Tibial nerve (tissue), 4 donors: ENCODE measurements at regions not wholly inside any gene's neighbourhood (a gene's known extent, or its start where the extent isn't known, plus 50 kb on each side); places are given as distances from the start of the nearest gene placed in this dataset.

Experiments used
- CTCF ChIP-seq, 5 experiments: fragments of 200-600 bp in 3 of 5; fragments of 450-650 bp in 2 of 5; sonication (generic) in 3 of 5; IDR thresholded peaks; one replicate each; pipeline ENCODE4 v1.5.1; 2016 to 2019; ENCODE audit warnings: antibody characterized with exemption in 5 of 5, mild to moderate bottlenecking in 3 of 5, moderate library complexity in 2 of 5
- EP300 ChIP-seq, 2 donors: sonication (generic); formaldehyde crosslinking; IDR thresholded peaks; one replicate each; pipeline ENCODE4 v1.6.1; 2017; ENCODE audit warnings: antibody characterized with exemption in 2 of 2, mild to moderate bottlenecking in 1 of 2
- POLR2A ChIP-seq, 2 donors: fragments of 450-650 bp; IDR thresholded peaks; one replicate each; pipeline ENCODE4 v1.6.1; 2017; ENCODE audit warnings: antibody characterized with exemption in 2 of 2, mild to moderate bottlenecking in 2 of 2, moderate library complexity in 2 of 2

DNA sequence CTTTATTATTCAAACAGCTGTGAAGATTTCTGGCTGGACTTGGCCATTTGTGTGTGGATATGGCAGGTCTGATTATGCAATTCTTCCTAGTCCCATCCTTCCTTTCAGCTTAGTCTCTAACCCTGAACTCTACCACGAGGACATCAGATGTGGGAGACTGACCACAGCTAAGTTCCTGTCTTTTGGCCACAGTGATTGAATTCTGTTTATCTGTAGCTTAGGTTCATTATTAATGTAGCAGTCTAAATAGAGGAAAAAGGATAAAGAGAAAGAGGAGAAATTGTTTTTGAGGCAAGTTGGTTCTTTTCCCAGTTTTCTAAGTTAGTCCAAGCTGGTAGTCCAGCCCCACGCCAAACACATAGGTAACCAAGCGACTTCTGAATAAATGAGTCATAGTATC, 598.9 kb downstream of the RFPL4B start:
- TF ChIP-seq CTCF (IDR thresholded peaks at IDR 0.05) (no peak), POLR2A (IDR thresholded peaks at IDR 0.05) (no peak), EP300 (IDR thresholded peaks at IDR 0.05) (no peak)
